ENCODE measurements at regions not wholly inside any gene's neighbourhood (a gene's known extent, or its start where the extent isn't known, plus 50 kb on each side); places are given as distances from the start of the nearest gene placed in this dataset.

GRCh38 chr2:228417526-228417925 lies 236.0 kb upstream of the SPHKAP start:
- Histone ChIP-seq H3K4me2 (no peak overlapping the region), H3K9me2 (replicated peaks; ENCODE audit: insufficient read depth) (no peaks in the 10 kb centered on the region), H2AFZ (no peak overlapping the region), H3K4me3 (no peak overlapping the region), H3K27me3 (no peaks in the 10 kb centered on the region), H3K27ac (no peak overlapping the region), H4K20me1 (ENCODE audit: insufficient read depth, poor library complexity, severe bottlenecking) (no peaks in the 10 kb centered on the region), H3K9me3 (ENCODE audit: low read depth) (no peaks in the 10 kb centered on the region), H3K79me2 (no peaks in the 10 kb centered on the region), H3K36me3 (replicated peaks; ENCODE audit: insufficient read depth, low read depth) (no peaks in the 10 kb centered on the region), H3K4me1 (ENCODE audit: insufficient read depth) (no peaks in the 10 kb centered on the region)
- WGBS (ENCODE audit: low lambda C conversion rate, missing lambda C conversion rate), result 45% methylated on average over 2 of the region's 2 CpGs
- TF ChIP-seq EZH2 (IDR thresholded peaks at IDR 0.05; ENCODE audit: borderline replicate concordance) (no peak), CTCF (IDR thresholded peaks at IDR 0.05; ENCODE audit: poor library complexity) (no peak), EZH2phosphoT487 (IDR thresholded peaks at IDR 0.05; ENCODE audit: low read depth, severe bottlenecking, unreplicated experiment) (no peak)
- no peak for DNase-seq (ENCODE audit: low spot score)

- no peak for TF ChIP-seq EZH2phosphoT487 (IDR thresholded peaks at IDR 0.05; ENCODE audit: low read depth, severe bottlenecking, unreplicated experiment)
- no peak for TF ChIP-seq CTCF (IDR thresholded peaks at IDR 0.05; ENCODE audit: poor library complexity)
- no peak for TF ChIP-seq EZH2 (IDR thresholded peaks at IDR 0.05; ENCODE audit: borderline replicate concordance)
- Histone ChIP-seq H3K36me3 (replicated peaks; ENCODE audit: insufficient read depth, low read depth) (no peaks in the 10 kb centered on the region), H3K27ac (no peak overlapping the region), H3K9me2 (replicated peaks; ENCODE audit: insufficient read depth) (no peaks in the 10 kb centered on the region), H3K4me2 (no peak overlapping the region), H3K9me3 (ENCODE audit: low read depth) (no peaks in the 10 kb centered on the region), H3K27me3 (no peaks in the 10 kb centered on the region), H3K79me2 (no peaks in the 10 kb centered on the region), H4K20me1 (ENCODE audit: insufficient read depth, poor library complexity, severe bottlenecking) (no peaks in the 10 kb centered on the region), H3K4me1 (ENCODE audit: insufficient read depth) (no peaks in the 10 kb centered on the region), H3K4me3 (no peak overlapping the region), H2AFZ (no peak overlapping the region)
- WGBS (ENCODE audit: low lambda C conversion rate, missing lambda C conversion rate), result 96% methylated on average over 1 of the region's 1 CpG
- DNase-seq (ENCODE audit: low spot score), result no peak
Measured at GRCh38 chr2:228410061-228410460, 228.6 kb upstream of the SPHKAP start.

GRCh38 chr2:228409493-228409892 lies 228.0 kb upstream of the SPHKAP start:
- Histone ChIP-seq H3K9me2 (replicated peaks; ENCODE audit: insufficient read depth) (no peaks in the 10 kb centered on the region), H3K79me2 (no peaks in the 10 kb centered on the region), H3K36me3 (replicated peaks; ENCODE audit: insufficient read depth, low read depth) (no peaks in the 10 kb centered on the region), H3K27ac (no peak overlapping the region), H3K9me3 (ENCODE audit: low read depth) (no peaks in the 10 kb centered on the region), H3K27me3 (no peaks in the 10 kb centered on the region), H3K4me1 (ENCODE audit: insufficient read depth) (no peaks in the 10 kb centered on the region), H3K4me2 (no peak overlapping the region), H3K4me3 (no peak overlapping the region), H4K20me1 (ENCODE audit: insufficient read depth, poor library complexity, severe bottlenecking) (no peaks in the 10 kb centered on the region), H2AFZ (no peak overlapping the region)
- no peak for DNase-seq (ENCODE audit: low spot score)
- WGBS (ENCODE audit: low lambda C conversion rate, missing lambda C conversion rate), result 50% methylated on average over 1 of the region's 1 CpG
- TF ChIP-seq EZH2 (IDR thresholded peaks at IDR 0.05; ENCODE audit: borderline replicate concordance) (no peak), CTCF (IDR thresholded peaks at IDR 0.05; ENCODE audit: poor library complexity) (no peak), EZH2phosphoT487 (IDR thresholded peaks at IDR 0.05; ENCODE audit: low read depth, severe bottlenecking, unreplicated experiment) (no peak)
